Liver (tissue), 8 donors: ENCODE measurements at regions not wholly inside any gene's neighbourhood (a gene's known extent, or its start where the extent isn't known, plus 50 kb on each side); places are given as distances from the start of the nearest gene placed in this dataset.

ENCODE experiments used
- DNase-seq: peaks from one replicate; pipeline ENCODE4 v3.0.0-alpha.2; 2017; ENCODE audit warnings: low spot score
- H3K27ac ChIP-seq, 2 donors: one replicate each; pipeline ENCODE4 v1.7.0; 2013; ENCODE audit warnings: inconsistent platforms in 2 of 2, low read length in 2 of 2, control low read depth in 1 of 2, low read depth in 1 of 2, mild to moderate bottlenecking in 1 of 2
- H3K27me3 ChIP-seq, 4 donors: one replicate each; pipeline versions ENCODE4 v1.6.1 to v1.7.0; 2013; ENCODE audit warnings: low read length in 3 of 4, inconsistent platforms in 1 of 4, mild to moderate bottlenecking in 1 of 4, moderate library complexity in 1 of 4; ENCODE audit not compliant: control insufficient read depth in 4 of 4, insufficient read depth in 4 of 4
- H3K36me3 ChIP-seq, 4 donors: one replicate each; pipeline versions ENCODE4 v1.6.1 to v1.7.0; 2013; ENCODE audit warnings: low read length in 3 of 4, mild to moderate bottlenecking in 3 of 4, low read depth in 1 of 4, moderate library complexity in 1 of 4; ENCODE audit not compliant: control insufficient read depth in 4 of 4, insufficient read depth in 3 of 4
- H3K4me1 ChIP-seq, 4 donors: one replicate each; pipeline versions ENCODE4 v1.6.1 to v1.7.0; 2013; ENCODE audit warnings: low read length in 3 of 4, mild to moderate bottlenecking in 3 of 4, moderate library complexity in 1 of 4; ENCODE audit not compliant: control insufficient read depth in 4 of 4, insufficient read depth in 4 of 4
- H3K4me3 ChIP-seq, 3 donors: one replicate each; pipeline versions ENCODE4 v1.6.1 to v1.7.0; 2013; ENCODE audit warnings: low read length in 3 of 3, control low read depth in 1 of 3, low read depth in 1 of 3, mild to moderate bottlenecking in 1 of 3
- H3K9ac ChIP-seq, 2 donors: one replicate each; pipeline ENCODE4 v1.7.0; 2013; ENCODE audit warnings: low read length in 2 of 2, mild to moderate bottlenecking in 2 of 2, moderate library complexity in 2 of 2, control low read depth in 1 of 2, low read depth in 1 of 2
- H3K9me3 ChIP-seq, 4 donors: one replicate each; pipeline versions ENCODE4 v1.6.1 to v1.7.0; 2013; ENCODE audit warnings: low read length in 3 of 4; ENCODE audit not compliant: control insufficient read depth in 4 of 4
- CTCF ChIP-seq: fragments of 150-350 bp; IDR thresholded peaks from 2 replicates; pipeline ENCODE4 v1.5.1; 2017; ENCODE audit warnings: improper control_type of control experiment, low read depth, low read length; ENCODE audit not compliant: missing input control
- EGR1 ChIP-seq, 2 donors: IDR thresholded peaks; 2 replicates each; pipeline ENCODE4 v1.6.1; 2016 to 2018; ENCODE audit warnings: antibody characterized with exemption in 2 of 2, low read depth in 2 of 2
- FOXA1 ChIP-seq: IDR thresholded peaks from 2 replicates; pipeline ENCODE4 v1.6.1; 2016; ENCODE audit warnings: antibody characterized with exemption
- FOXA2 ChIP-seq: IDR thresholded peaks from 2 replicates; pipeline ENCODE4 v1.6.1; 2016; ENCODE audit warnings: antibody characterized with exemption
- HNF4A ChIP-seq, 2 donors: conservative IDR thresholded peaks; 2 replicates each; pipeline ENCODE4 v1.6.1; 2016; ENCODE audit warnings: antibody characterized with exemption in 2 of 2, mild to moderate bottlenecking in 2 of 2
- HNF4G ChIP-seq: IDR thresholded peaks from 2 replicates; pipeline ENCODE4 v1.6.1; 2016; ENCODE audit warnings: antibody characterized with exemption
- JUND ChIP-seq, 2 donors: IDR thresholded peaks; 2 replicates each; pipeline ENCODE4 v1.6.1; 2016; ENCODE audit warnings: antibody characterized with exemption in 2 of 2
- MAX ChIP-seq: IDR thresholded peaks from 2 replicates; pipeline ENCODE4 v1.6.1; 2016; ENCODE audit warnings: antibody characterized with exemption
- NR2F2 ChIP-seq: IDR thresholded peaks from 2 replicates; pipeline ENCODE4 v1.6.1; 2016; ENCODE audit warnings: antibody characterized with exemption
- RAD21 ChIP-seq, 2 donors: IDR thresholded peaks; 2 replicates each; pipeline ENCODE4 v1.6.1; 2016; ENCODE audit warnings: antibody characterized with exemption in 2 of 2, mild to moderate bottlenecking in 2 of 2
- RXRA ChIP-seq, 2 donors: IDR thresholded peaks; 2 replicates each; pipeline ENCODE4 v1.6.1; 2017 to 2018; ENCODE audit warnings: antibody characterized with exemption in 2 of 2, mild to moderate bottlenecking in 1 of 2
- SP1 ChIP-seq: IDR thresholded peaks from 2 replicates; pipeline ENCODE4 v1.6.1; 2018; ENCODE audit warnings: antibody characterized with exemption, mild to moderate bottlenecking
- ZBTB33 ChIP-seq: IDR thresholded peaks from 2 replicates; pipeline ENCODE4 v1.6.1; 2016; ENCODE audit warnings: antibody characterized with exemption
- WGBS: extraction: QIAGEN DNeasy Blood & Tissue Kit; methylation state at CpG from one replicate; pipeline ENCODE4 v1.1.7; 2013; 5-methylcytosine and 5-hydroxymethylcytosine counted together
- TF ChIP-seq, protein P1 (sequence below): IDR thresholded peaks from 2 replicates; pipeline ENCODE4 v1.6.1; 2016; ENCODE audit warnings: antibody characterized with exemption, mild to moderate bottlenecking
- TF ChIP-seq, protein P2 (sequence below): IDR thresholded peaks from 2 replicates; pipeline ENCODE4 v1.6.1; 2016; ENCODE audit warnings: antibody characterized with exemption
- donor health status: healthy.
- donor health status: healthy.
- donor health status: healthy.
- donor health status: healthy.
- donor health status: healthy.

GRCh38 chr4:137443031-137443800 lies 89.1 kb downstream of the PCDH18 start:
- Histone ChIP-seq H3K27ac (no peak overlapping the region), H3K4me3 (no peak overlapping the region), H3K36me3 (no peaks in the 10 kb centered on the region), H3K4me1 (no peaks in the 10 kb centered on the region), H3K9me3 (no peaks in the 10 kb centered on the region), H3K9ac (no peak overlapping the region), H3K27me3 (peaks cover 0 to 2% (median 0%) of the 10 kb centered on the region in 4 donors)
- TF ChIP-seq EGR1 (IDR thresholded peaks at IDR 0.05; ENCODE audit: low read depth in 2 of 2) (no peak), HNF4G (no peak), RAD21 (IDR thresholded peaks at IDR 0.05) (no peak)
- TF ChIP-seq, protein P1, sequence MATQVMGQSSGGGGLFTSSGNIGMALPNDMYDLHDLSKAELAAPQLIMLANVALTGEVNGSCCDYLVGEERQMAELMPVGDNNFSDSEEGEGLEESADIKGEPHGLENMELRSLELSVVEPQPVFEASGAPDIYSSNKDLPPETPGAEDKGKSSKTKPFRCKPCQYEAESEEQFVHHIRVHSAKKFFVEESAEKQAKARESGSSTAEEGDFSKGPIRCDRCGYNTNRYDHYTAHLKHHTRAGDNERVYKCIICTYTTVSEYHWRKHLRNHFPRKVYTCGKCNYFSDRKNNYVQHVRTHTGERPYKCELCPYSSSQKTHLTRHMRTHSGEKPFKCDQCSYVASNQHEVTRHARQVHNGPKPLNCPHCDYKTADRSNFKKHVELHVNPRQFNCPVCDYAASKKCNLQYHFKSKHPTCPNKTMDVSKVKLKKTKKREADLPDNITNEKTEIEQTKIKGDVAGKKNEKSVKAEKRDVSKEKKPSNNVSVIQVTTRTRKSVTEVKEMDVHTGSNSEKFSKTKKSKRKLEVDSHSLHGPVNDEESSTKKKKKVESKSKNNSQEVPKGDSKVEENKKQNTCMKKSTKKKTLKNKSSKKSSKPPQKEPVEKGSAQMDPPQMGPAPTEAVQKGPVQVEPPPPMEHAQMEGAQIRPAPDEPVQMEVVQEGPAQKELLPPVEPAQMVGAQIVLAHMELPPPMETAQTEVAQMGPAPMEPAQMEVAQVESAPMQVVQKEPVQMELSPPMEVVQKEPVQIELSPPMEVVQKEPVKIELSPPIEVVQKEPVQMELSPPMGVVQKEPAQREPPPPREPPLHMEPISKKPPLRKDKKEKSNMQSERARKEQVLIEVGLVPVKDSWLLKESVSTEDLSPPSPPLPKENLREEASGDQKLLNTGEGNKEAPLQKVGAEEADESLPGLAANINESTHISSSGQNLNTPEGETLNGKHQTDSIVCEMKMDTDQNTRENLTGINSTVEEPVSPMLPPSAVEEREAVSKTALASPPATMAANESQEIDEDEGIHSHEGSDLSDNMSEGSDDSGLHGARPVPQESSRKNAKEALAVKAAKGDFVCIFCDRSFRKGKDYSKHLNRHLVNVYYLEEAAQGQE, result no peak
- DNase-seq, result no peak
- 77% methylated on average over 3 of the region's 3 CpGs for WGBS

- DNase-seq, result no peak
- no peak overlapping the region for H3K27ac ChIP-seq
- no peaks in the 10 kb centered on the region for H3K4me1 ChIP-seq
- TF ChIP-seq JUND (IDR thresholded peaks at IDR 0.05) (no peak), HNF4A (conservative IDR thresholded peaks at IDR 0.05) (no peak), HNF4G (no peak), CTCF (no peak), RXRA (IDR thresholded peaks at IDR 0.05) (no peak), FOXA2 (no peak), MAX (no peak), FOXA1 (no peak), SP1 (no peak), NR2F2 (no peak), ZBTB33 (no peak)
- TF ChIP-seq, protein P1, result no peak
- TF ChIP-seq, protein P2, sequence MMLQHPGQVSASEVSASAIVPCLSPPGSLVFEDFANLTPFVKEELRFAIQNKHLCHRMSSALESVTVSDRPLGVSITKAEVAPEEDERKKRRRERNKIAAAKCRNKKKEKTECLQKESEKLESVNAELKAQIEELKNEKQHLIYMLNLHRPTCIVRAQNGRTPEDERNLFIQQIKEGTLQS, result no peak
- no peaks in the 10 kb centered on the region for H3K9me3 ChIP-seq
- no peaks in the 10 kb centered on the region for H3K27me3 ChIP-seq
- H3K9ac ChIP-seq, result no peak overlapping the region
- H3K36me3 ChIP-seq, result no peaks in the 10 kb centered on the region
- H3K4me3 ChIP-seq, result no peak overlapping the region
- 50% methylated on average over 2 of the region's 2 CpGs for WGBS
Observed at GRCh38 chr4:137432446-137433311, 99.6 kb downstream of the PCDH18 start.
